Activated CD8-positive, alpha-beta T cell treated with anti-CD3 and anti-CD28 coated beads for 36 hours (primary cell): ENCODE measurements at regions not wholly inside any gene's neighbourhood (a gene's known extent, or its start where the extent isn't known, plus 50 kb on each side); places are given as distances from the start of the nearest gene placed in this dataset.

Experiments
- ATAC-seq: fragments of 200-7000 bp; cut with Tn5 transposase; one replicate; pipeline ENCODE4 v1.10.0; 2021; ENCODE audit warnings: mild to moderate bottlenecking, moderate library complexity
- CTCF ChIA-PET: fragments of 350-600 bp; sonication (Branson Sonifier 250); formaldehyde crosslinking; loops from one replicate; lab custom pipeline; 2021; ENCODE audit warnings: antibody characterized with exemption; lab: Charles Lee
- POLR2A ChIA-PET: fragments of 350-600 bp; sonication (Branson Sonifier 250); formaldehyde crosslinking; loops from one replicate; lab custom pipeline; 2021; ENCODE audit warnings: antibody characterized with exemption; lab: Charles Lee
- DNase-seq: peaks from one replicate; pipeline ENCODE4 v3.0.0-alpha.2; 2020
- H3K27ac Mint-ChIP-seq: one replicate; pipeline ENCODE4 v1.8.0; 2021; ENCODE audit warnings: mild to moderate bottlenecking, mixed read lengths
- H3K27me3 Mint-ChIP-seq: one replicate; pipeline ENCODE4 v1.8.0; 2021; ENCODE audit warnings: mixed read lengths
- H3K36me3 Mint-ChIP-seq: one replicate; pipeline ENCODE4 v1.8.0; 2021; ENCODE audit warnings: low read depth, mixed read lengths
- H3K4me1 Mint-ChIP-seq: one replicate; pipeline ENCODE4 v1.8.0; 2021; ENCODE audit warnings: low read depth, mixed read lengths
- H3K4me3 Mint-ChIP-seq: one replicate; pipeline ENCODE4 v1.8.0; 2021; ENCODE audit warnings: mild to moderate bottlenecking, moderate library complexity, mixed read lengths
- H3K9me3 Mint-ChIP-seq: one replicate; pipeline ENCODE4 v1.8.0; 2021; ENCODE audit warnings: mixed read lengths
- CTCF ChIP-seq: fragments of 200-600 bp; IDR thresholded peaks from one replicate; pipeline ENCODE4 v1.8.0; 2022; ENCODE audit warnings: antibody characterized with exemption, mild to moderate bottlenecking
- intact Hi-C: fragments of 100-400 bp; cut with micrococcal nuclease; formaldehyde crosslinking; loops from one replicate; pipeline ENCODE4 v1.10.0; 2022

- ATAC-seq: no peak
- no peaks in the 10 kb centered on the region for H3K4me1 Mint-ChIP-seq
- no peak overlapping the region for H3K4me3 Mint-ChIP-seq
- H3K36me3 Mint-ChIP-seq: no peaks in the 10 kb centered on the region
- H3K27ac Mint-ChIP-seq: no peak overlapping the region
- ChIA-PET POLR2A (no interaction called here), CTCF (no interaction called here)
- TF ChIP-seq CTCF: no peak
- no peaks in the 10 kb centered on the region for H3K9me3 Mint-ChIP-seq
- intact Hi-C loops: no loop called here
- peaks cover 18% of the 10 kb centered on the region for H3K27me3 Mint-ChIP-seq
- no peak for DNase-seq
These were observed 101.0 kb downstream of the RASSF10 start for GRCh38 chr11:13110145-13110544.

GRCh38 chr11:13110929-13111812 lies 102.1 kb downstream of the RASSF10 start:
- ChIA-PET CTCF (no interaction called here), POLR2A (no interaction called here)
- no peak for DNase-seq
- peaks cover 10% of the 10 kb centered on the region for H3K27me3 Mint-ChIP-seq
- no peaks in the 10 kb centered on the region for H3K36me3 Mint-ChIP-seq
- H3K9me3 Mint-ChIP-seq: no peaks in the 10 kb centered on the region
- ATAC-seq: no peak
- H3K27ac Mint-ChIP-seq: no peak overlapping the region
- no peaks in the 10 kb centered on the region for H3K4me1 Mint-ChIP-seq
- H3K4me3 Mint-ChIP-seq: no peak overlapping the region
- intact Hi-C loops: no loop called here
- no peak for TF ChIP-seq CTCF

- Mint-ChIP-seq H3K4me3 (no peak overlapping the region), H3K27ac (no peak overlapping the region), H3K9me3 (no peaks in the 10 kb centered on the region), H3K36me3 (no peaks in the 10 kb centered on the region), H3K27me3 (peaks cover 10% of the 10 kb centered on the region), H3K4me1 (no peaks in the 10 kb centered on the region)
- DNase-seq (no peak), ATAC-seq (no peak)
- intact Hi-C loops: no loop called here
- TF ChIP-seq CTCF: no peak
- ChIA-PET POLR2A (no interaction called here), CTCF (no interaction called here)
These were observed 102.7 kb downstream of the RASSF10 start for GRCh38 chr11:13111813-13112130.

- ATAC-seq (no peak), DNase-seq (peak; percentile 17)
- POLR2A ChIA-PET: interaction anchor here (1.3 kb wide), 1 partner anchor 10 kb away, joined by 3 read pairs; no protein-coding TSS in a partner anchor
- no peaks in the 10 kb centered on the region for H3K9me3 Mint-ChIP-seq
- CTCF ChIA-PET: no interaction called here
- H3K4me3 Mint-ChIP-seq: no peak overlapping the region
- peaks cover 11% of the 10 kb centered on the region for H3K27me3 Mint-ChIP-seq
- H3K36me3 Mint-ChIP-seq: no peaks in the 10 kb centered on the region
- TF ChIP-seq CTCF: no peak
- H3K27ac Mint-ChIP-seq: no peak overlapping the region
- no peaks in the 10 kb centered on the region for H3K4me1 Mint-ChIP-seq
- intact Hi-C loops: no loop called here
These were observed 105.7 kb downstream of the RASSF10 start for GRCh38 chr11:13114566-13115379.

DNA sequence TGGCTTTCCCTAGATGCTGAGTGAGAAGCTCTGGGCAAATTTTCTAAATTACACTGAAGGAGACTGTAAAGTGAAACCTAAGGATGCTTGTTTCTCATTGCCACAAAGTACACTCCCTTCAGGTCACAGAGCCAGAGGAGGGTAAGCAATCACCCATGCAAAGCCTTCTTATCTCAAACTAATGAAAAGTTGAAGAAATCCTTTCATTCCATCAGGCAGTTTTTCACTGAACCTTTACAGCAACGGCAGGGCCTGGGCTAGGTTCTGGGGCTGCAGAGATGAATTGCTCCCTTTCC lies 106.2 kb downstream of the RASSF10 start:
- no peaks in the 10 kb centered on the region for H3K4me1 Mint-ChIP-seq
- H3K27me3 Mint-ChIP-seq: peaks cover 11% of the 10 kb centered on the region
- ATAC-seq (no peak), DNase-seq (no peak)
- intact Hi-C loops: no loop called here
- ChIA-PET CTCF (no interaction called here), POLR2A (interaction anchor here (1.3 kb wide), 1 partner anchor 11 kb away, joined by 3 read pairs; no protein-coding TSS in a partner anchor)
- no peak overlapping the region for H3K4me3 Mint-ChIP-seq
- no peak for TF ChIP-seq CTCF
- no peak overlapping the region for H3K27ac Mint-ChIP-seq
- H3K9me3 Mint-ChIP-seq: no peaks in the 10 kb centered on the region
- H3K36me3 Mint-ChIP-seq: no peaks in the 10 kb centered on the region
